ENCODE measurements at regions not wholly inside any gene's neighbourhood (a gene's known extent, or its start where the extent isn't known, plus 50 kb on each side); places are given as distances from the start of the nearest gene placed in this dataset.

DNA sequence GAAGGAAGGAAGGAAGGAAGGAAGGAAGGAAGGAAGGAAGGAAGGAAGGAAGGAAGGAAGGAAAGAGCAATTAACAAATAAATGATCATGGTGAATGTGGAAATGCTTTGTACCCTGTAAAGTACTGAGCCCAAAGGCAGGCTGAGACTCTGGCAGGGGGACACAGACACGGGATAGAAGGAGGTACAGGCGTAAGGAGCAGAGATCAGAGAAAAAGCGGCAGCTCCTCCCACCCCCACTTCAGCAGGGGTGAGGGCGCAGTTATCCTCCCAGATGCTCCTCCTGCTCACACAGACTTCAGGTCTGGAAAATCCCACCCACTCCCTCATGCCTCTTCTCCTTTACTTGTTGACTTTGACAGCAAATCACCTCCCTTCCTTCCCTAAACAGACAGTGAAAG is 464.5 kb downstream of the MATN1 start:
- no peak for ATAC-seq (replicated peaks in 1 of 2)
- Mint-ChIP-seq H3K9me3 (peaks cover 4 to 5% of the 10 kb centered on the region in 2 donors), H3K4me3 (no peak overlapping the region), H3K36me3 (ENCODE audit: insufficient read depth in 2 of 2) (no peaks in the 10 kb centered on the region), H3K27me3 (ENCODE audit: low read depth) (peaks cover 30% of the 10 kb centered on the region), H3K4me1 (ENCODE audit: low read depth) (no peaks in the 10 kb centered on the region), H3K27ac (no peak overlapping the region)
- DNase-seq, result no peak

DNA sequence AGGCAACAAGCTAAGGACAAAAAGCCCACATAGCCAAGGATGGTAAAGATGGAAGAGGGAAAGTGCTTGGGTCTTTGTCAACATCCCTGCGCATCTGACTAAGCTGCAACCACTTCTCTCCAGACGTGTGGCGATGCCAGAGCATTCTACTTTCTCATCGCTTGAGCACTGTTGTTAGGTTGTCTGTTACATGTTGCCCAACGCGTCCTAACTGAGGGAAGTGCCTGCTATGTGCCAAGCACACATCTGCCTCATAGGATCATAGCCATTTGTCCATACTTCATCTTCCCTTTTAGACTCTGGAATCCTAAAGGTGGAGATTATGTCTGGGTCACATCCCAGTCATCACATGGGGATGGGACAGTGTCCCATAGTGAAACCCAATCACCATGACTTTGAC is 464.9 kb downstream of the MATN1 start:
- Mint-ChIP-seq H3K27me3 (ENCODE audit: low read depth) (peaks cover 30% of the 10 kb centered on the region), H3K27ac (no peak overlapping the region), H3K9me3 (peaks cover 4 to 5% of the 10 kb centered on the region in 2 donors), H3K4me3 (no peak overlapping the region), H3K4me1 (ENCODE audit: low read depth) (no peaks in the 10 kb centered on the region), H3K36me3 (ENCODE audit: insufficient read depth in 2 of 2) (no peaks in the 10 kb centered on the region)
- ATAC-seq (replicated peaks in 1 of 2) (no peak), DNase-seq (no peak)

DNA sequence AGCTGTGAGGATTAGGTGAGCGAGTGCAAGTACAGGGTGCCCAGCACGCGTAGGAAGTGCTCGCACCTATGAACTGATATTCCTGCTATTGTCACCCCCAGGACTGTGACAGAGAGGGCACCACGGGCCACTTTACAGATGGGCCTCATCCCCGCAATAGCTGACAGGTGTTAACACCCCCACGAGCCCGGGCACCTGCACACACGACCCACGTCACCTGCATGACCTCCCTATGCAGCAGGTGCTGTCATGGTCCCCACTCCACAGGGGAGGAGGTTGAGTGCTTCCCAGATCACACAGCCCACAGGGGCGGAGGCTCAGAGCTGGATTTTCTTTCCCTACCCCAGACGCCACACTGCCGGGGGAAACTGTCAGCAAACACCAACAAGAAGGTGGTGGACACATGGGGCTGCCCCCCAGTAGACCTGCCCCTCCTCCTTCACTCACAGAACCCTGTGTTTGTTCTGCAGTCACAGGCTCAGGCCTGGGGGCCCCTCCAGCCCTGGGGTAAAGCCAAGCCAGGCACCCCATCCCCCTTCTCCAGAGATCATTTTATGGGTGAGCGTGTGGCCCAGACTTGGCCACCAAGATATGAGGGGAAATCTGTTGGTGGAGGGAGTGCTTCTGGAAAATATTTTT is 465.5 kb downstream of the MATN1 start:
- no peak for DNase-seq
- H3K9me3 Mint-ChIP-seq, result peaks cover 4 to 5% of the 10 kb centered on the region in 2 donors
- peaks cover 30% of the 10 kb centered on the region for H3K27me3 Mint-ChIP-seq (ENCODE audit: low read depth)
- no peak for ATAC-seq (replicated peaks in 1 of 2)
- H3K36me3 Mint-ChIP-seq (ENCODE audit: insufficient read depth in 2 of 2), result no peaks in the 10 kb centered on the region
- H3K27ac Mint-ChIP-seq, result no peak overlapping the region
- no peak overlapping the region for H3K4me3 Mint-ChIP-seq
- H3K4me1 Mint-ChIP-seq (ENCODE audit: low read depth), result no peaks in the 10 kb centered on the region

DNA sequence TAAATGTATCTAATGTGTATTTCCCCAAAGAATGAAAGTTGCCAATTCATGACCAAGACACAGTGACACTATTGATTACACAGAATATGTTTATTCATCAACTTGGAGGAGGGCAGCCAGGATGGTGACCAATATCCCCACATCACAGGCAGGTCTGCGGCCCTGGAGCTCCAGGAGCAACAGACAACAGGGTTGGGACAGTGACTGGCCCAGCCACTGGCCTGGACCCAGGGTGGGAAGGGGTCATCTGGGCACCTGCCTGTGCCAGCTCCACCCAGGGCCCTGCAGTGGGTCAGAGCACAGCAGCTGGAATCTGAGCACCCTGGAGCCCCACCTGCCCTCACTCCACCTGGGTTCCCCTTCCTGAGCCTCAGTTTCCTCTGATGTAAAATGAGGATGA is 466.1 kb downstream of the MATN1 start:
- DNase-seq (no peak), ATAC-seq (replicated peaks in 1 of 2) (no peak)
- H3K9me3 Mint-ChIP-seq, result peaks cover 4 to 5% of the 10 kb centered on the region in 2 donors
- peaks cover 30% of the 10 kb centered on the region for H3K27me3 Mint-ChIP-seq (ENCODE audit: low read depth)
- no peak overlapping the region for H3K27ac Mint-ChIP-seq
- H3K4me1 Mint-ChIP-seq (ENCODE audit: low read depth), result no peaks in the 10 kb centered on the region
- no peak overlapping the region for H3K4me3 Mint-ChIP-seq
- H3K36me3 Mint-ChIP-seq (ENCODE audit: insufficient read depth in 2 of 2), result no peaks in the 10 kb centered on the region

DNA sequence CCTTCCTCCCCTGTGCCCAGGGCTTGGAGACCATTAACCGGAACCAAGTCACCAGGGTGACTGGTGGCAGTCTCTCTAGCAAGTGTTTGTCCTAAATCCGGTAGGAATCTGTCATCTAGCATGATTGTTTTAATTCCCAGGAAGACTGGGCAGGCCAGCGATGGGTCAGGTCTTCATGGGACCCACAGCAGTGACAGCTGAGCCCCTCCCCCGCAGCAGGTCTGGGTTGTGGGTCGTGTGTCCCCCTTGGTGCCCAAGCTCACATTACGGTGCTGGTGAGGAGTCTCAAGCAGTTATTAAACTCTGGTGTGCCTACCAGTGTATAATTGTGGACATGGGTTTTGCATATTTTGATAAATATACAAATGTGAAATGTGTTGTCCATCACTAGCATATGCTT is 466.5 kb downstream of the MATN1 start:
- Mint-ChIP-seq H3K9me3 (peaks cover 4 to 5% of the 10 kb centered on the region in 2 donors), H3K4me3 (no peak overlapping the region), H3K27ac (no peak overlapping the region), H3K4me1 (ENCODE audit: low read depth) (no peaks in the 10 kb centered on the region), H3K27me3 (ENCODE audit: low read depth) (peaks cover 30% of the 10 kb centered on the region), H3K36me3 (ENCODE audit: insufficient read depth in 2 of 2) (no peaks in the 10 kb centered on the region)
- DNase-seq (no peak), ATAC-seq (replicated peaks in 1 of 2) (no peak)

DNA sequence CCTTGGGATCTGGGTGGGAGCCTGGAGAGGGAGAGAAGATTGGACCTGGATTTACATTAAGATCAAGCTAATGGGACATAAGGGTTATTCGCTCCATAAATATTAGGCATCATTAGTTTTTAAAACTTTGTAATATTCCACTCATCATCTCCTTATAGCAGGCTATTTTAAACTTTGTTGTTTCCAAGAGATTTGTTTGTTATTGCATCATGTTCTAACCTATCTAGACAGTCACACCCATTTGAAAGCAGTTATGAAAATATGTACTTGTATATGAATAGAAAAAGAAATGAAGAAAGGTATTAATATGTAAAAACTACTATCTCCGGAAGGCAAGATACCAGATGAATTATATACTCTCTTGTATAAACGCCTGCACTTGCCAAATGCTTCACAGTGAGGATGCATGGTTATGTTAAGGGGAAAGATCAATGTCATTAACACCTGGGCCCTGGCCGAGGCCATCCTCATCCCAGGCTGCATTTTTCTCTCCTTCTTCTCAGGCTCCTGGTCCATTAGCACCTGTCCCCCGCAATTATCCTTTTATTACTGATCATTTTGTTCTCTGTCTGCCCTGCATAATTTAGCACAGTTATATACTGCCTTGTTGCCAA is 468.2 kb downstream of the MATN1 start:
- no peak for ATAC-seq (replicated peaks in 1 of 2)
- Mint-ChIP-seq H3K4me1 (ENCODE audit: low read depth) (no peaks in the 10 kb centered on the region), H3K9me3 (no peaks in the 10 kb centered on the region), H3K27ac (no peak overlapping the region), H3K27me3 (ENCODE audit: low read depth) (peaks cover 19% of the 10 kb centered on the region), H3K4me3 (no peak overlapping the region), H3K36me3 (ENCODE audit: insufficient read depth in 2 of 2) (no peaks in the 10 kb centered on the region)
- DNase-seq, result no peak

DNA sequence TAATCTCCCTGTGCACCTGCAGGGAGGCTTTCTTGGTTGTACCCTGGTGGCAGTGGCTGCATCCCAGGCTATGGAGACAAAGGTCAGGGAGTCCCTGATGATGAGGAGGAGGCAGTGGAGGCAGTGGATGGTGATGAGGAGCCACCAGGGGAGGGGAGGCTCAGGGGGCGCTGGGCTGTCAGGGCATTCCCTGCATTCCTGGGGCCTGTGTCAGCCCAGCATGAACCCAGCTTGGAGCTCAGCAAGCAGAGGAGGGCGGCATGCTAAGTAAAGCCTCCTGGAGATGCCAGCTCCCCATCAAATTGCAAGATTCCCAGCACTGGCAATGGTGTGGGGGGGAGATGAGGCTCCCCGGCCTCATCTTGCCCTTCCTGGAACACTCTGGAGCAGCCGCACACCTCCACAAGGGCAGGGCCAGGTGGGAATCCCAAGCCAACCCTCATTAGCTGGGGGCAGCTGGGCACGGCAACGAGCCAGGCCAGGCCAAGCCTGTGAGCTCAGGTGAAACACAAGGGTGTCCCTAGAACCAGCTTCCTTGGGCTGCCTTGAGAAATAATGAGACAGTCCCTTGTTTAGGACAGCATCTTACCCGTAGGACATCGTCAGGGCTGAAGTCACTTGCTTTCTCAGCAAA is 469.5 kb downstream of the MATN1 start:
- Mint-ChIP-seq H3K4me1 (ENCODE audit: low read depth) (no peaks in the 10 kb centered on the region), H3K27ac (no peak overlapping the region), H3K9me3 (no peaks in the 10 kb centered on the region), H3K27me3 (ENCODE audit: low read depth) (peaks cover 18% of the 10 kb centered on the region), H3K36me3 (ENCODE audit: insufficient read depth in 2 of 2) (no peaks in the 10 kb centered on the region), H3K4me3 (no peak overlapping the region)
- ATAC-seq (replicated peaks in 1 of 2) (no peak), DNase-seq (no peak)

DNA sequence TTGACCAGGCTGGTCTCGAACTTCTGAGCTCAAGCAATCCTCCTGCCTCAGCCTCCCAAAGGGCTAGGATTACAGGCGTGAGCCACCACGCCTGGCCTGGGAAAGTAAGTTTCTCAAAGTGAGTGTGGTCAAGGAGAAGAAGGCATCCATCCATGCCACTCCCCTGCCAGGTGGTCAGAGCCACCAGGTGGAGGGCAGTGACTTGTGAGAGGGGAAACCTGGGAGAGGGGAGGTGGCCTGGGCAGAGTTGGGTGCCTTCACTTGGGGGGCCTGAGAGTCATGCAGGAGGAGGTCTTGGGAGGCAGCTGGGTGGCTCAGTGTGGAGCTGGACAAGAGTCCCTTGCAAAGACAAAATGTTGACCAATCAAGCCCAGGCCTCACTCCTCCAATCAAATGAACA is 470.0 kb downstream of the MATN1 start:
- Mint-ChIP-seq H3K27me3 (ENCODE audit: low read depth) (peaks cover 12% of the 10 kb centered on the region), H3K4me3 (no peak overlapping the region), H3K9me3 (no peaks in the 10 kb centered on the region), H3K27ac (no peak overlapping the region), H3K36me3 (ENCODE audit: insufficient read depth in 2 of 2) (no peaks in the 10 kb centered on the region), H3K4me1 (ENCODE audit: low read depth) (no peaks in the 10 kb centered on the region)
- ATAC-seq (replicated peaks in 1 of 2) (no peak), DNase-seq (no peak)

DNA sequence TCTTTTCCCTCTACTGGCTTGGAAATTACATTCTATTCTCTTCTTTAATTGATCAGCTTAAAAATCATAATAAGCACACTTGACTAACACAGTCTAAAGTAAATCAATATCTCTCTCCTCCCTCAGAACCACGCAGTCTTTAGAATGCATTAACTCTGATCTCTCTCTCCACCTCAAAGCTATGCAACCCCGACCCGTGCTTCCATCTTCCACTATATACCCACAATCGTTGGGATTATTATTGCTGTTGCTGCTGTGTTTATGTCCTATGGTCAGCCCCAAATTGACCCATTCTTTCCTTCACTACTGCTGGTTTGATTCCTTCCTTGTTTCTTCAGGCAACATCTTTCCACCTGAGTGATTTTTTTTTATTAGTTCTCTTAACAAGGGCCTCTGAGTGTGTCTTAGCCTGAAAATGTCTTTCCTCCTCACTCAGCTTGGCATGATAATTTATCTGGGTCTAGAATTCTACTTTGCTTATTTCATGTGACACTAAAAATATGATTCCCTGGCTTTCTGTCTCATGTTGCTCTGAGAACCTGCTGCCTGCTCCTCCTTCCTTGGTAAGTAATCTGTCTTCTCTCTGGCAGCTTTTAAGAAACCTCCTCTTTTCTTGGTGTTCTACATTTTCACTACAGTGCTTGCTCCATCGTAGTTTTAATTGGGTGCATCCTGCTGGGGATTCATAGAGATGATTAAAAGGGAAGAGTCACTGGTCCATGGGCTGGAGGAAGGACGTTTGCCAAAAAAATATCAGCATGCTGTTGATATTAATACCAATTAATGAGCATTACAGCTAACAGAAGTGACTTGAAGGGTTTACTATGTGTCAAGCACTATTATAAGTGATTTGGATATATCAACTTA is 472.2 kb downstream of the MATN1 start:
- Mint-ChIP-seq H3K27ac (no peak overlapping the region), H3K36me3 (ENCODE audit: insufficient read depth in 2 of 2) (no peaks in the 10 kb centered on the region), H3K4me3 (no peak overlapping the region), H3K4me1 (ENCODE audit: low read depth) (no peaks in the 10 kb centered on the region), H3K27me3 (ENCODE audit: low read depth) (peaks cover 8% of the 10 kb centered on the region), H3K9me3 (no peaks in the 10 kb centered on the region)
- no peak for ATAC-seq (replicated peaks in 1 of 2)
- DNase-seq, result no peak

DNA sequence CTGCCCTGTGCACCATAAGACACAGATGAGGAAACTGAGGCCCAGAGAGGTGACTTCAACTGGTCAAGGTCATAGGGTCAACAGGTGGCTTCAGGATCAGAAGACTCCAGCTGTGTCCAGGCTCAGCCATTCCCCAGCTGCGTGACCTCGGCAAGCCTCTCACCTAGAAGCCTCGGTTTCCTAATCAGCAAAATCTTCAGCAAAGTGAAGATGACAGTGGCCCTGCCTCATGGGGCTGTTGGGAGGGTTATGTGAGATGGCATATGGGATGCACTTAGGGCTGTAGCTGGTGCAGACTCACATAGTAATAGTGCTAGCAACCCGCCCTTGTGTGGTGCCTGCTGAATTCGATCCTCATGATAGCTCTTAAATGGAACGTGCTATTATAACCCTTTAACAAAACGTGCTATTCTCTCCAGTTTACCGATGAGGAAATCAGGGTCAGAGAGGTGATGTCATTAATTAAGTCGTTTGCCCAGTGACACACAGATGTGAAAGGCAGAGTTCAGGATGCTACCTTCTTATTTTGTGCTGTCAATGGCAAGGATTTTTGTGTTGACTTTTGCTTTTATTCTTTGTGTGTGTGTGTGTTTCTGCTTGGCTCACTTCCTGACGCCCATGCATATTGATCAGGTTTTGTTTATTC is 472.9 kb downstream of the MATN1 start:
- no peak overlapping the region for H3K27ac Mint-ChIP-seq
- ATAC-seq (replicated peaks in 1 of 2) (no peak), DNase-seq (no peak)
- H3K9me3 Mint-ChIP-seq, result no peaks in the 10 kb centered on the region
- no peaks in the 10 kb centered on the region for H3K4me1 Mint-ChIP-seq (ENCODE audit: low read depth)
- peaks cover 8% of the 10 kb centered on the region for H3K27me3 Mint-ChIP-seq (ENCODE audit: low read depth)
- no peak overlapping the region for H3K4me3 Mint-ChIP-seq
- no peaks in the 10 kb centered on the region for H3K36me3 Mint-ChIP-seq (ENCODE audit: insufficient read depth in 2 of 2)

DNA sequence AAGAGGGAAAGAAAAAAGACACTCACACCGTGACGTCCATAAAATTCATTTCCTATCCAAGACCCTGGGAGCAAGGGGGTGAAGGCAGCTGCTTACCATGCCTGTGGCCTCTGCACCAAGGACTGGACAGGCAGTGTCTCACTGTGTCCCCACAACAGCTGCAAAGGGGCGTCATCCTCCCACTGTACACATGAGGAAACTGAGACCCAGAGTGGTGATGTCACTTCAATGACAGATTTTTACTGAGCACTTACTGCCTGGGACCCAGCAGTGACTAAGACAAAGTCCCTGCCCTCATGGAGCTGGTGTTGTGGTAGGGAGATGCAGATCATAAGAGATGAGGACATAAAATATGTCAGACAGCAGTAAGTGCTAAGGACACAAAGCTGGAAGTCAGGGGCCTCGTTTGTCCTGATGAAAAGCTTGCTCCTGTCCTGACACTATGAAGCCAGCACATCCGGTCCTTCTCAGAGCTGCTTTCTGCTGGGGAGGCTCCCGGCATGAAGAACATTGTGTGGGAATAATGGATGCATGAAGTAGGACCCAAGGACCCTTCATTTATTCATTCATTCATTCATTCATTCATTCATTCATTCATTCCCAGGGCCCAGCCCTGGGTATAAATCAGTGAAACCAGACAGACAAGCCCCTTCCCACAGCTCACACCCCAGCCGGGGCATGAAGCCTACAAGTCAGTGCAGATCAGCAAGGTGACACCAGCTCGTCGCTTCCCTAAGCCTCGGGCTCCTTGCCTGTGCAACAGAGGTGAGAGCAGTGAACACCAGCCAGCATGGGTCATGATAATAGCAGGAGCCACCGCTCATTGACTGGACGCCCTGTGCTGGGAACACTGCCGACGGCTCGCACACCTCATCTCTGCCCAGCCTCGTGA is 473.7 kb downstream of the MATN1 start:
- no peaks in the 10 kb centered on the region for H3K36me3 Mint-ChIP-seq (ENCODE audit: insufficient read depth in 2 of 2)
- H3K9me3 Mint-ChIP-seq, result no peaks in the 10 kb centered on the region
- H3K4me3 Mint-ChIP-seq, result no peak overlapping the region
- H3K4me1 Mint-ChIP-seq (ENCODE audit: low read depth), result no peaks in the 10 kb centered on the region
- no peak for DNase-seq
- H3K27ac Mint-ChIP-seq, result no peak overlapping the region
- ATAC-seq (replicated peaks in 1 of 2), result no peak
- peaks cover 5% of the 10 kb centered on the region for H3K27me3 Mint-ChIP-seq (ENCODE audit: low read depth)

DNA sequence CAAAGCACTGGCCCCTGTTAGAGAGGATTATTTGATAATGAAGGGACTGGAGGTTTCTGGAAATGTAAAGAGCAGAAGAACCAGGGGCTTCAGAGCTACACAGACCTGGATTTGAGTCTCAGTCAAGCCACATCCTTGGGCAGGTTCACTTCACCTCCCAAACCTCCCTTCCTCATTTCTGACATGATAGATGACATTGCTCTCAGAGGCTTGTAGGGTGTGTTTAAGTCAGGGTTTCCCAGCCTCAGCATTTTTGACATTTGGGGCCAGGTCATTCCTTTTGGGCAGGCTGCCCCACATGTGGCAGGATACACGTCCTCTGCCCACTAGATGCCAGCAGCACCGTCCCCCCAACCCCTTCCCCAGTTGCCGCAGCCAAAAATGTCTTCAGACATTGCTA is 474.6 kb downstream of the MATN1 start:
- ATAC-seq (replicated peaks in 1 of 2) (no peak), DNase-seq (no peak)
- Mint-ChIP-seq H3K36me3 (ENCODE audit: insufficient read depth in 2 of 2) (no peaks in the 10 kb centered on the region), H3K27ac (no peak overlapping the region), H3K4me1 (ENCODE audit: low read depth) (no peaks in the 10 kb centered on the region), H3K27me3 (ENCODE audit: low read depth) (peaks cover 9% of the 10 kb centered on the region), H3K4me3 (no peak overlapping the region), H3K9me3 (no peaks in the 10 kb centered on the region)

All from activated T-cell treated with anti-CD3 and anti-CD28 coated beads, Interleukin-2, amount 50 U/mL, for 72 hours (primary cell).